GM18870 (cell line): ENCODE measurements at regions not wholly inside any gene's neighbourhood (a gene's known extent, or its start where the extent isn't known, plus 50 kb on each side); places are given as distances from the start of the nearest gene placed in this dataset.
"Not testable (repeated sequence)": the region's sequence is repeated elsewhere in the genome, so short reads cannot be mapped to it uniquely, and the experiment has no call there.

ENCODE experiments used
- ATAC-seq: cut with Tn5 transposase; IDR thresholded peaks from one replicate; pipeline ENCODE4 v1.9.1; 2021; ENCODE audit warnings: moderate library complexity; ENCODE audit not compliant: unreplicated experiment

DNA sequence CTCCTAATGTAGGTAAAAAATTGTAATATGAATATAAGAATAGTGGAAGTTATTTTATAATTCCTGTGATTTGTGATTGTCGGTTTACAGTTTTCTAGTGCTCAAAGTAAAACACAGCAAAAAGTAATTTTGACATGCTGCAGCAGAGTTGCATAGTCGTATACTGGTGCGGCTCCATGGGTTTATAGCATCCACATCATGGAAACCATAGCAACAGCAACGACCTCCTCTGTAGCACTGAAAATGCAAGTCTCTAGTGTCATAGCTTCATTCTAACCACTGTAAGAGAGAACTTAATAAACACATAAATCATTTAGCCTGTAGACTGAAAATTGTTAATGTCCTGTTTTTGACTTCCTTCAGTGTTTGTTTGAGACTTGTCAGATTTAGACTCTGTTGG is 574.3 kb downstream of the KCNH5 start:
- no peak for ATAC-seq

DNA sequence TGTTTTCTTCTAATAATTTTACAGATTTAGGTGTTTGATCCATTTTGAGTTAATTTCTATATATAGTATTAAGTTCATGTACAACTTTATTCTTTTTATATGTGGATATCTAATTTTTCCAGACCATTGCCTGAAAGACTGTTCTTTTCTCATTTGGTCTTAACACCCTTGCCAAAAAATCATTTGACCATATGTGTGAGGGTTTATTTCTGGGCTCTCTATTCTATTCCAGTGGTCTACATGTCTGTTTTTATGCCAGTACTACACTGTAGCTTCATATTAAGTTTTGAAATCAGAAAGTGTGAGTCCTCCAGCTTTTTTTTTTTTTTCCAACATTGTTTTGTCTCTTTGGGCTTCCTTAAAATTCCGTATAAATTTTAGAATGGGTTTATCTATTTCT is 554.1 kb downstream of the KCNH5 start:
- no peak for ATAC-seq

GRCh38 chr14:62497708-62498107 is 547.5 kb downstream of the KCNH5 start:
- no peak for ATAC-seq

- ATAC-seq: no peak
These were observed 544.1 kb downstream of the KCNH5 start for GRCh38 chr14:62501021-62501750.

GRCh38 chr14:62505045-62505444 is 540.2 kb downstream of the KCNH5 start:
- no peak for ATAC-seq

DNA sequence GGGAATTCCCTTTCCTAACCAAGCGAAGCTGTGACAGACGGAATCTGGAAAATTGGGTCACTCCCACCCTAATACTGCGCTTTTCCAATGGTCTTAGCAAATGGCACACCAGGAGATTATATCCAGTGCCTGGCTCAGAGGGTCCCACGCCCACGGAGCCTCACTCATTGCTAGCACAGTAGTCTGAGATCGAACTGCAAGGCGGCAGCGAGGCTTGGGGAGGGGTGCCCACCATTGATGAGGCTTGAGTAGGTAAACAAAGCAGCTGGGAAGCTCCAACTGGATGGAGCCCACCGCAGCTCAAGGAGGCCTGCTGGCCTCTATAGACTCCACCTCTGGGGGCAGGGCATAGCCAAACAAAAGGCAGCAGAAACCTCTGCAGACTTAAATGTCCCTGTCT is 523.9 kb downstream of the KCNH5 start:
- not testable (repeated sequence) for ATAC-seq

GRCh38 chr14:62528296-62528695 is 517.0 kb downstream of the KCNH5 start:
- ATAC-seq: no peak

DNA sequence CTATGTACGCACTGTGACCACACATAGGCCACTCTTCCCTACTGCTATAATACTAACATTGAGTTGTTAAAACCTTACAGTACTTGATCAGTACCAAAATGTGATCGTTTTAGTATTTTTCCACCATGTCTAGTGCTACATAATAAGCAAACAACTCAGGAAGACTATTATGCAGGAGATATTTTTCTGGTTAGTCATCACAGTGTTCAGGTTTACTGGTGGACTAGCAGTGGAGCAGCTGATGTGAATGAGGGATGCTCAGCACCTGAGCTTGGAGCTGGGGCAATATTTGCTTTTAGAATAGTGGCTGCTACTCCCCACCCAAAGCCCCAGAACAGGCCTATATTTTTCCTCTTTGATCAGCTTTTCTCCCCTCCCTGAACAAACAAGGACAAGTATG is 513.1 kb downstream of the KCNH5 start:
- ATAC-seq: no peak

DNA sequence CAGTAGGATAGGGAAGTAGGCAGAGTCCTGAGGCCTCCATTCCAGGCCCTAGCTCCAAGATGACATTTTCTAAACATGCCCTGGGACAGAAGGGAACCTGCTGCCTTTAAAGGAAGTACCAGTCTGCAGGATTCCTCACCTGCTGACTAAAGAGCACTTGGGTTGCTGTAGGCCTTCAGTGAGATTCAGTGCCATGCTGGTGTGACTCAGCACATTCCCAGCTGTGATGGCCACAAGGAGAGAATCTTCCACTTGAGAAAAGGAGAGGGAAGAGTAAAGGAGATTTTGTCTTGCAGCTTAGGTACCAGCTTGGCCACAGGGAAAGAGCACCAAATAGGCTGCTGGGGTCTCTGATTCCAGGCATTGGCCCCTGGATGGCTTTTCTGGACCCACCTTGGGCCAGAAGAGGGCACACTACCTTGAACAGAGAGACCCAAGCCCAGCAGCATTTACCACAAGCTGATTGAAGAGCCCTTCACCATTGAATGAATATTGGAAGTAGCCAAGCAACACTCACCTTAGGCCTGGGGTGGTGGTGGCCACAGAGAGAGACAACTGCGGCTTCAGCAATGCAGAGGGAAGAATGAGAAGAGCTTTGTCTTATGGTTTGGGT is 498.3 kb downstream of the KCNH5 start:
- no peak for ATAC-seq

- no peak for ATAC-seq
These were observed 487.8 kb downstream of the KCNH5 start for GRCh38 chr14:62557416-62557815.

DNA sequence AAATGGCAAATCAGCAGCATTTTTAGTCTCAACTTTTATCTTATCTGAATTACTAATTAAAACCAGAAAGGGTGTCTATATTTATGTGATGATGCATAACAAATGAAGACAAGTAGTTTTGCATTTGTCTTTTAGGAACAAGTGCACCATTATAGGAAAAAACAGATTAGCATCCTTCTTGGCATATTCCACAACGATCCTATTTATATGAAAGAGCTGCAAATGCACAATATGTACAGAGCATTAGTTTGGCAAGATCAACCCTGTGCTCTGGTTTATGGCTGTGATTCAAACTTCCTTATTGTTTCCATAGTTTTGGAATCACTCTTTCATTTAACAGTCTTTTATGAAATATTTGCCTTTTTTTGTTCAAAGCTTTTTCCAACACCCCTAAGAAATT is 486.8 kb downstream of the KCNH5 start:
- no peak for ATAC-seq

DNA sequence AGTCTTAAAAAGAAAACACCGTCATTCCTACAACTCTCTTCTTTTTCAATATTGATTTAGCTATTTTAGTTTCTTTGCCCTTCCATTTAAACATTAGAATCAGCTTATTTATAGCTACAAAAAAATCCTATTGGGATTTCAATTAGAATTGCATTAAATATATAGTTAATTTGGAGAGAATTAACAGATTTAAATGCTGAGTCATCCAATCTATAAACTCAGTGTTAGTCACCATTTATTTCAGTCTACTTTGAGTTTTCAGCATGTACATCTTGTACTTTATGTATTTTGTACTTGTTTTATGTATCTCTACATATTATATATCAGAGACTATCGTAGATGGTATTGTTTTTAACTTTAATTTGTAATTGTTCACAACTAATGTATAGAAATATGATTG is 460.0 kb downstream of the KCNH5 start:
- no peak for ATAC-seq

GRCh38 chr14:62592877-62593276 is 452.4 kb downstream of the KCNH5 start:
- ATAC-seq: no peak

GRCh38 chr14:62597143-62597542 is 448.1 kb downstream of the KCNH5 start:
- ATAC-seq: no peak

DNA sequence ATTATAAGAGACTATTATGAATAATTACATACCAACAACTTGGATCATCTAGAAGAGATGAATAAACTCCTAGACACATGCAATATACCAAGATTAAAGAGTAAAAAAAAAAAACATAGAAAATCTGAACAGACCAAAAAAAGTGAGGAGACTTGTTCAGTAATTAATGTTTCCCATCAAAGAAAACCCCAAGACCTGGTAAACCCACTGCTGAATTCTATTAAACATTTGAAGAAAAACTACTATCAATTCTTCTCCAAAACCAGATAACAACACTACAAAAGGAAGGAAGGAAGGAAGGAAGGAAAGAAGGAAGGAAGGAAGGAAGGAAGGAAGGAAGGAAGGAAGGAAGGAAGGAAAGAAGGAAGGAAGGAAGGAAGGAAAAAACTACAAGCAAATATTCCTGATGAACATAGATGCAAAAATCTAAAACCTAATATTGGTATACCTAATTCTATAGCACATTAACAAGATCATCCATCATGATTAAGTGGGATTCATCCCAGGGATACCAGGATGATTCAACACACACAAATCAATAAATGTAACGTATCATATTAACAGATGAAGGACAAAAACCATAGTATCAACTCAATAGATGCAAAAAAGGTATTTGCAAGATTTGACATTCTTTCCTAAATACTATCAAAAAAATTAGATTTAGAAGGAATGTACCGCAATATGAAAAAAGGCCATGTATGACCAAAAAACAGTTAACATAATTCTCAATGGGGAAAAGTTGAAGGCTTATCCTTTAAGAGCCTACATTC is 445.5 kb downstream of the KCNH5 start:
- no peak for ATAC-seq

- no peak for ATAC-seq
These were observed 442.5 kb downstream of the KCNH5 start for GRCh38 chr14:62602712-62603111.

DNA sequence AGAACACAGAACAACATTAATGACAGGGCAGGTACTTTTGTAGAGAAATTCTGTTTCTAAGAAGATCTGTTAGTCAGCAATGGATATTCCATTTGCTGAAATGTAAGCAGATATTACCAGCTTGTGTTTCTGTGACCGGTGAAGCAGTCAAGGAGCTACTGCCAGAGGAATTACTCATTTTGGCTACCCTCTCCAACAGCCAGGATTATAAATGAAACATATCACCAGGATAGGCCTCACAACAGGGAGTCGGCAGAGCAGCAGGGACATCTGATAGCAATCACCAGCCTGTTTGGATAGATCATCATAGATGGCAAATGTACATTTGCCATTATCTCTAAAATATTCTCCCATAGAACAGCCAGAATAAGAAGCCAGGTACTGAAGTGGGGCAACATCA is 440.7 kb downstream of the KCNH5 start:
- ATAC-seq: no peak

GRCh38 chr14:62614122-62614521 is 431.1 kb downstream of the KCNH5 start:
- no peak for ATAC-seq

GRCh38 chr14:62616668-62617067 is 428.6 kb downstream of the KCNH5 start:
- no peak for ATAC-seq

- no peak for ATAC-seq
These were observed 418.8 kb downstream of the KCNH5 start for GRCh38 chr14:62626416-62626815.

DNA sequence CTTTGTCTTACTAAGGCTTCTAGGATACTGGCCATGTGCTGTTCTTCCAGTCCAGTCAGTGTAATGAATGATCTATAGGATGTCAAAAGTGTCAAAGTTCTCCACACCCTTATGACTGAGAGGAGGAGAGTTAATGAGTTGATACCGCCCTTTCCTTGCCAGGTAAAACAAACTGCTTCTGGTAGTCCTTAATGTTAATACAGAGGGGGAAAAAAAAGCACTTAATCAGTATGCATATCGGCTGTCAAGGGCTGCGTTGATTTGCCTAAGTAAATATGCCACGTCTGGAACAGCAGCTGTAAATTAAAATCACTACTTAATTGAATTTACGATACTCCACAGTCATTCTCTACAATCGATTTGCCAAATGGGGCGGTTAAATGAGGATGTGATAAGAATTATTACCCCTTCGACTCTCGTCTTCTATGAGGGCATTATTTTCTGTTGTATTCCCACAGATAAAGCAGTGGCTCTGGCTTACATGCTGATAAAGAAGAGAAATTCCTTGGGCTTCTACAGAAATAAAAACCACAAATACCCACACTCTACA is 416.0 kb downstream of the KCNH5 start:
- ATAC-seq: no peak

GRCh38 chr14:62631176-62631575 is 414.1 kb downstream of the KCNH5 start:
- ATAC-seq: no peak
